ENCODE measurements at regions not wholly inside any gene's neighbourhood (a gene's known extent, or its start where the extent isn't known, plus 50 kb on each side); places are given as distances from the start of the nearest gene placed in this dataset.
A peak's percentile ranks its signal among the peaks of the same experiment; 100 is the strongest.

DNA sequence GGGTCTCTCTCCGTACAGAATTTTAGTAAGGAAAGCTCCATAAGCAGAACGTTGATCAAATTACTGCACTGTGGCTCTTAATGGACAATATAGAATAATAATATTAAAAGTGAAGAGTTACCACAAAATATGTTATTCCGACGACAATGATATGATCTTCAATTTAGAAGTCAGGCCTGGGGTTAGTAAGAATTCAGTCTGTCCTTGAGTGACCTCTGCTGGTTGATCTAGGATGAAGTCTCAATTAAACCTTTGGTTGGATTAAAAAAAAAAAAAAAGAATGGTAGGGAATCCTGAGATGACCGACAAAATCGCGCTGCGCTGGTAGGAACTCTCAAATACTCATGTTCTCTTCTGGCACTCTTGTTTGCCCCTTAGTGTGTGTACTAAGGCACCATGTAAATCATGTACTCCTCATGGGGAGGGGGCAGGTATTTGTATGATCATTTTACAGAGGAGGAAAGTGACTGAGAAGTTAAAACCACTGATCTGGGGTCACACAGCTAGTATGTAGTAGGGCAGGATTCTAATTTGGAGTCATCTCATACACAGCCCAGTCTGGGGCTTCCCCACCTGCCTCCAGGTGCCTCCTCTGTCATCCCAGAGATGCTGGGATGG is 161.3 kb upstream of the NPVF start:
- POLR2A ChIA-PET = no interaction called here

DNA sequence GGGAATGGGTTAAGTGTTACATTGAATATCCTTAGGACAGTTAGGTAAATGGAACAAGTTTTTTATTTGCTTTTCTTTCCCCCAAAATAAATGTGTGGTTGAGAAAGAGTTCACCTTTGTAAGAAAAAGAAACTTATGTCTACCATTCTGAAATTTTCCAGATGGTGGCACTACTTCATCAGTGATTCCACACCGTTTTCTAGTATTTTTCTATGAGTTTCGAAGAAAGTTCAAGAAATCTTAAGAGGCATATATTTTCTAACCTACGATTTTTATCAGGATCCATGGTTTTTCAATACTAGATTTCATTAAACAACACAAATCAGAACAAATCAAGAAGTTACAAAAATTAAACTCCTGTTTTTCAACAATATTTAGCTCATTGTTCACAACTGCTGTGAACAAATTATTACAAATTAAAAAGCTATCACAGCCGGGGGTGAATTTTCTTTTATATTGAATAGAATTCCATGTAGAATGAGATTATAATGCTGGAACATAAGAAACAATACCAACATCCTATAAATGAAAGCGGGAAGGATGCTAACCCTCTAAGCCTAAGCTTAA is 163.1 kb upstream of the NPVF start:
- ChIA-PET POLR2A (no interaction called here), CTCF (interaction anchor here (0.6 to 9.5 kb wide), 14 partner anchors 9 to 460 kb away, joined by 3 to 136 read pairs (median 3); no protein-coding TSS in a partner anchor)
- H3K36me3 Mint-ChIP-seq (ENCODE audit: low read depth) = no peaks in the 10 kb centered on the region
- no peak overlapping the region for H3K27ac Mint-ChIP-seq
- H3K4me3 Mint-ChIP-seq = no peak overlapping the region
- TF ChIP-seq, protein P1, sequence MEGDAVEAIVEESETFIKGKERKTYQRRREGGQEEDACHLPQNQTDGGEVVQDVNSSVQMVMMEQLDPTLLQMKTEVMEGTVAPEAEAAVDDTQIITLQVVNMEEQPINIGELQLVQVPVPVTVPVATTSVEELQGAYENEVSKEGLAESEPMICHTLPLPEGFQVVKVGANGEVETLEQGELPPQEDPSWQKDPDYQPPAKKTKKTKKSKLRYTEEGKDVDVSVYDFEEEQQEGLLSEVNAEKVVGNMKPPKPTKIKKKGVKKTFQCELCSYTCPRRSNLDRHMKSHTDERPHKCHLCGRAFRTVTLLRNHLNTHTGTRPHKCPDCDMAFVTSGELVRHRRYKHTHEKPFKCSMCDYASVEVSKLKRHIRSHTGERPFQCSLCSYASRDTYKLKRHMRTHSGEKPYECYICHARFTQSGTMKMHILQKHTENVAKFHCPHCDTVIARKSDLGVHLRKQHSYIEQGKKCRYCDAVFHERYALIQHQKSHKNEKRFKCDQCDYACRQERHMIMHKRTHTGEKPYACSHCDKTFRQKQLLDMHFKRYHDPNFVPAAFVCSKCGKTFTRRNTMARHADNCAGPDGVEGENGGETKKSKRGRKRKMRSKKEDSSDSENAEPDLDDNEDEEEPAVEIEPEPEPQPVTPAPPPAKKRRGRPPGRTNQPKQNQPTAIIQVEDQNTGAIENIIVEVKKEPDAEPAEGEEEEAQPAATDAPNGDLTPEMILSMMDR (IDR thresholded peaks at IDR 0.05) = peak; percentile 43
- intact Hi-C loops (cut with micrococcal nuclease) = loop anchor here (2.0 to 5.0 kb wide), 3 partner anchors 133 to 461 kb away; no protein-coding TSS in a partner anchor
- peaks cover 2% of the 10 kb centered on the region for H3K27me3 Mint-ChIP-seq
- H3K4me1 Mint-ChIP-seq (ENCODE audit: low read depth) = no peaks in the 10 kb centered on the region
- ATAC-seq = no peak
- H3K9me3 Mint-ChIP-seq = no peaks in the 10 kb centered on the region
- DNase-seq = no peak

More for the DNA sequence above, 161.3 kb upstream of the NPVF start:
- Mint-ChIP-seq H3K36me3 (ENCODE audit: low read depth) (no peaks in the 10 kb centered on the region), H3K4me1 (ENCODE audit: low read depth) (no peaks in the 10 kb centered on the region), H3K4me3 (no peak overlapping the region), H3K9me3 (no peaks in the 10 kb centered on the region), H3K27ac (no peak overlapping the region), H3K27me3 (peaks cover 2% of the 10 kb centered on the region)
- peak; percentile 11 for DNase-seq
- ATAC-seq = no peak
- TF ChIP-seq, protein P1 (IDR thresholded peaks at IDR 0.05) = peak; percentile 42
- intact Hi-C loops (cut with micrococcal nuclease) = loop anchor here (2.0 to 5.0 kb wide), 3 partner anchors 131 to 463 kb away; no protein-coding TSS in a partner anchor
- CTCF ChIA-PET = interaction anchor here (1.6 to 9.5 kb wide), 4 partner anchors 117 to 175 kb away, joined by 3 to 136 read pairs (median 36); no protein-coding TSS in a partner anchor

DNA sequence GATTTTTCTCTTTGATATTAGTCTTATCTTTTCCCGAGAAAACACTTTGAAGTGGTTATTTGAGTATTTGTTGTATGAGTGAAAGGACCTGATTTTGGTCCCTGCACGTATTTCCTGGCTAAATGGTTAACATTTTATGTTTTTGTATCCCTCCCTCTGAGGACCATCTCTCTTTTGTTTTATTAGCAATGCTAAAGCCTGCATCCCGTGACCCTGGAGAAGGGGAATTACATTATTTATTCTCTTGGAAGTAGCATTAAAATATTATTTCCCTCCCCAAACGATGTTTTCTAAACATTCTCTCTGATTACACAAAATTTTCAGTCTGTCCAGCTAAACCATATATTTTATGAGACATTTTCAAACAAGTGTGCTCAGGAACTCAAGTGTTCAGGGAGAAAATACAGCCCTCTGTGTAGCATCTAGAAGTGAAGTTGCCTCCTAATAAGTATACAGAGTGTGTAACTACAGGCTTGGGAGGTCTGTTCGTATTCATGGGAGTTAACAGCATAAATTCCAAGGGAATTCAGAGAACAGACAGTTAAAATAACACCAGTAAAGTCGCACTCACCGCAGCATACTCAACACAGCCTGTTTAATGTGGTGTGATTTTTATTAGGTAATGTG is 163.8 kb upstream of the NPVF start:
- Mint-ChIP-seq H3K27me3 (peaks cover 2% of the 10 kb centered on the region), H3K9me3 (no peaks in the 10 kb centered on the region), H3K36me3 (ENCODE audit: low read depth) (no peaks in the 10 kb centered on the region), H3K4me1 (ENCODE audit: low read depth) (no peaks in the 10 kb centered on the region), H3K27ac (no peak overlapping the region), H3K4me3 (no peak overlapping the region)
- intact Hi-C loops (cut with micrococcal nuclease) = loop anchor here (2.0 to 5.0 kb wide), 3 partner anchors 133 to 460 kb away; no protein-coding TSS in a partner anchor
- TF ChIP-seq, protein P1 (IDR thresholded peaks at IDR 0.05) = no peak
- ChIA-PET POLR2A (no interaction called here), CTCF (interaction anchor here (0.6 to 9.5 kb wide), 12 partner anchors 10 to 460 kb away, joined by 3 to 136 read pairs (median 4); no protein-coding TSS in a partner anchor)
- DNase-seq (no peak), ATAC-seq (no peak)

DNA sequence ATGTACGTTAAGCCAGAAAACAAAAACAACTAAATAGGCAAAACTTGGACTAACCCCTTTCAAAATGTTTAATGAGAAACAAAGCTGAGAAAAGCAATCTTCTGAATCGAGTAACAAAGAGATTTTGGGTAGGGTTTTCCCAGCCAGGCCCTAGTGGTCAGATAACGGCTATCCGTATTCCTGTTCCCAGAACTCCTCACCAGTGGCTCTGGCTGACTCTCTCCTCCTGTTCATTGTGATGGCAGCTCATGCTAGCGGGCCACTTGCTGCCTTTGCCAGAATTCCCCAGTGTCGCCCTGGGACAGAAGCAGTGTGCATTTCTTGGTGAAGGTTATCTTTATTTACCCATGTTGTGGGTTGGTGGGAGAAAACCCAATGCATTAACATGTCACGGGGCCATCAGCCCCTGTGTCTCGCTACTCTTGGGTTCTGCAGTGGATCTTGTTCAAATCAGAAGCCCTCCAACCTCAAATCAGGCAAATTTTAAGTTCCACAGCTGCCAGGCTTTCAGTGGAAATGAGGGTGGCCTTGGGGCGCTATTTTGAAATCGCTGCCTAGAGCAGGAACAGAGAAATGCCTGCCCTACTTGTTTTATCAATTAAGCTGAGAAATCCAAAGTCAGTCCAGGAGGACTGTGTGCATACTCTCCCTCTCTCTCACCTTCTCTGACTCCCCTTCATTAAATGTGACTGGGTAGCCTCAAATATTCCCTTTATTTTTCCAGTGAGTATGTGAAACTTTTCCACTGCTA is 164.5 kb upstream of the NPVF start:
- Mint-ChIP-seq H3K4me3 (no peak overlapping the region), H3K4me1 (ENCODE audit: low read depth) (no peaks in the 10 kb centered on the region), H3K27ac (no peak overlapping the region), H3K9me3 (no peaks in the 10 kb centered on the region), H3K27me3 (peaks cover 2% of the 10 kb centered on the region), H3K36me3 (ENCODE audit: low read depth) (no peaks in the 10 kb centered on the region)
- DNase-seq = no peak
- ATAC-seq = no peak
- CTCF ChIA-PET = interaction anchor here (1.1 to 9.5 kb wide), 3 partner anchors 133 to 462 kb away, joined by 3 to 136 read pairs (median 65); no protein-coding TSS in a partner anchor
- intact Hi-C loops (cut with micrococcal nuclease) = loop anchor here (5.0 kb wide), 1 partner anchor 460 kb away; no protein-coding TSS in a partner anchor
- POLR2A ChIA-PET = no interaction called here
- TF ChIP-seq, protein P1 (IDR thresholded peaks at IDR 0.05) = no peak

Measured in activated CD8-positive, alpha-beta T cell treated with anti-CD3 and anti-CD28 coated beads for 36 hours (primary cell).